ENCODE measurements at regions not wholly inside any gene's neighbourhood (a gene's known extent, or its start where the extent isn't known, plus 50 kb on each side); places are given as distances from the start of the nearest gene placed in this dataset.

- TF ChIP-seq, protein P1, sequence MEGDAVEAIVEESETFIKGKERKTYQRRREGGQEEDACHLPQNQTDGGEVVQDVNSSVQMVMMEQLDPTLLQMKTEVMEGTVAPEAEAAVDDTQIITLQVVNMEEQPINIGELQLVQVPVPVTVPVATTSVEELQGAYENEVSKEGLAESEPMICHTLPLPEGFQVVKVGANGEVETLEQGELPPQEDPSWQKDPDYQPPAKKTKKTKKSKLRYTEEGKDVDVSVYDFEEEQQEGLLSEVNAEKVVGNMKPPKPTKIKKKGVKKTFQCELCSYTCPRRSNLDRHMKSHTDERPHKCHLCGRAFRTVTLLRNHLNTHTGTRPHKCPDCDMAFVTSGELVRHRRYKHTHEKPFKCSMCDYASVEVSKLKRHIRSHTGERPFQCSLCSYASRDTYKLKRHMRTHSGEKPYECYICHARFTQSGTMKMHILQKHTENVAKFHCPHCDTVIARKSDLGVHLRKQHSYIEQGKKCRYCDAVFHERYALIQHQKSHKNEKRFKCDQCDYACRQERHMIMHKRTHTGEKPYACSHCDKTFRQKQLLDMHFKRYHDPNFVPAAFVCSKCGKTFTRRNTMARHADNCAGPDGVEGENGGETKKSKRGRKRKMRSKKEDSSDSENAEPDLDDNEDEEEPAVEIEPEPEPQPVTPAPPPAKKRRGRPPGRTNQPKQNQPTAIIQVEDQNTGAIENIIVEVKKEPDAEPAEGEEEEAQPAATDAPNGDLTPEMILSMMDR (IDR thresholded peaks at IDR 0.05): no peak
- TF ChIP-seq POLR2A (IDR thresholded peaks at IDR 0.05): no peak
Measured at GRCh38 chr19:31611046-31611877, 262.0 kb upstream of the TSHZ3 start.
